ENCODE measurements at regions not wholly inside any gene's neighbourhood (a gene's known extent, or its start where the extent isn't known, plus 50 kb on each side); places are given as distances from the start of the nearest gene placed in this dataset.
"Not testable (repeated sequence)": the region's sequence is repeated elsewhere in the genome, so short reads cannot be mapped to it uniquely, and the experiment has no call there.

DNA sequence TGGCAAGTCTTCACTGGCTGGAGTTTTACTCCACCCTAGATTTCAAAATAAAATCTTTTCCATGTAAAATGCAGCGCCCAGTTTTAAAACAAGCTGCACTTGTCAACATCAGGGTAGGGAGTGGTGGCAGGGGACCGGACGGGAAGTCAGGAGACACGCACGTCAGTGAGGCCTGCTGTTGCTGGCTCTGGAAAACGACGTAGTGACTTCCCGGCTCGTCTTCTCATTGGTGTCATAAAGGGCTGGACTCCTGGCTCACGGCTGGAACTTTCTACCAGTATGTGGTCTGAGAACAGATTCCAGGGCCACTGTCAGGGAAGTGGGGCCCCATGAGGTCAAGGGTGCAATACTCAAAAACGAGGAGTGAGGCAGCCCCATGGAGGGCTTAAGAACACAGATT lies 64.2 kb upstream of the FOXN3 start:
- CTCF ChIA-PET: no interaction called here
- Mint-ChIP-seq H3K9me3 (peaks cover 2% of the 10 kb centered on the region), H3K36me3 (ENCODE audit: low read depth) (peaks cover 15% of the 10 kb centered on the region), H3K4me3 (no peak overlapping the region), H3K4me1 (ENCODE audit: low read depth) (peaks cover 19% of the 10 kb centered on the region), H3K27ac (no peak overlapping the region), H3K27me3 (ENCODE audit: low read depth) (no peaks in the 10 kb centered on the region)
- DNase-seq: no peak
- intact Hi-C loops (cut with micrococcal nuclease): no loop called here

DNA sequence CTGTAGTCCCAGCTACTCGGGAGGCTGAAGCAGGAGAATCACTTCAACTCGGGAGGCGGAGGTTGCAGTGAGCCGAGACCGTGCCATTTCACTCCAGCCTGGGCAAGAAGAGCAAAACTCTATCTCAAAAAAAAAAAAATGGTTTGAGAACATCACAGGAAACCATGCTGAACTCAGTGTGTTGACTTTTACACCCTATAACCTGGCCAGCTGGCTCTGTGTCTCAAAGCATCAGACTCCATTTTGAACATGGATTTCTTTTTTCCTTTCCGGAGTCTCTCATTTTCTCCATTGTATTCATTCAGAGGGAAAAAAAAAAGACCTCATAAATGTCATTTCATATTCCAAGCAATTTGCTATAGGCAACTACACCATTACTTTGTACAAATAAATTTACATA lies 63.2 kb upstream of the FOXN3 start:
- intact Hi-C loops (cut with micrococcal nuclease): no loop called here
- Mint-ChIP-seq H3K36me3 (ENCODE audit: low read depth) (peaks cover 11% of the 10 kb centered on the region), H3K4me1 (ENCODE audit: low read depth) (peaks cover 18% of the 10 kb centered on the region), H3K27me3 (ENCODE audit: low read depth) (no peaks in the 10 kb centered on the region), H3K27ac (no peak overlapping the region), H3K4me3 (no peak overlapping the region), H3K9me3 (peaks cover 2% of the 10 kb centered on the region)
- no peak for DNase-seq
- CTCF ChIA-PET: interaction anchor here (1.1 kb wide), 1 partner anchor 14 kb away, joined by 3 read pairs; no protein-coding TSS in a partner anchor

DNA sequence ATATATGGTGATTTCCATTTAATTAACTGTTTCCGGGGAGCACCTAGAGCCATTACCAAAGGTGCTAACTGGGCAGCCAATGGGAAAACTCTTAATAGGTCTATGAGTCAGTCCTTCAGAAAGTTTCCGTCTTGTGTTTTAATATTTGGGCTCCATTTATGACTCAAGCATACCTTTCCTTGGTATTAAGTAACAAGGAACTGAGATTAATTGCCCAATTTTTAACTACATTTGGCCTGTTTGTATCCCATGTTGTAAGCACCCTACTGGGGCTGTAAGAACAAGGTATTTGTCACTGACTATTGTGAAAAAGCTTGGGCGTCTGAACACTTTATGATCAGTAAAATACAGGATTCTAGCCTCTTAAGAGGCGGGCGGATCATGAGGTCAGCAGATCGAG lies 62.8 kb upstream of the FOXN3 start:
- Mint-ChIP-seq H3K27ac (no peak overlapping the region), H3K36me3 (ENCODE audit: low read depth) (peaks cover 9% of the 10 kb centered on the region), H3K4me3 (no peak overlapping the region), H3K4me1 (ENCODE audit: low read depth) (peaks cover 17% of the 10 kb centered on the region), H3K9me3 (peaks cover 2% of the 10 kb centered on the region), H3K27me3 (ENCODE audit: low read depth) (no peaks in the 10 kb centered on the region)
- CTCF ChIA-PET: interaction anchor here (1.1 kb wide), 1 partner anchor 14 kb away, joined by 3 read pairs; no protein-coding TSS in a partner anchor
- no peak for DNase-seq
- intact Hi-C loops (cut with micrococcal nuclease): no loop called here

DNA sequence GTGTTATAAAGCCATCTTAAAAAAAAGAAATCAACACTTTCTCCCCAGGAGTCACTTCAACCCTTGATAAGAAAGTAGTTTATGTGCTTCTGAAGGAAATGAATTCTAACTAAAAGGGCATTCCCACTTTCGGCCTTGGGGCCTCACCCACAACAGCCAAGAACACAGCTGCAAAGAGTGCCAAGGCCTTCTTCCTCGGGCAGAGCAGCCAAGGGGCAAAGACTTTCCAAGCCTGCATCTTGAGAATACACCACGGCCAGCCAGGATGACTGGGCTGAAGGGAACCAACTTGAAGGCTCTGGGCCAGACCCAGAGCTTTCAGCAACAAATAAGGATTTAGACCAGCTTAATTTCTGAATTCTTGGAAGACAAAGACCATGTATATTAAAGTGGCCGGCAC lies 60.4 kb upstream of the FOXN3 start:
- Mint-ChIP-seq H3K9me3 (peaks cover 2% of the 10 kb centered on the region), H3K27me3 (ENCODE audit: low read depth) (no peaks in the 10 kb centered on the region), H3K4me1 (ENCODE audit: low read depth) (peaks cover 21% of the 10 kb centered on the region), H3K27ac (no peak overlapping the region), H3K4me3 (no peak overlapping the region), H3K36me3 (ENCODE audit: low read depth) (peaks cover 12% of the 10 kb centered on the region)
- no peak for DNase-seq
- CTCF ChIA-PET: interaction anchor here (0.6 to 1.0 kb wide), 2 partner anchors 66 to 297 kb away, joined by 3 read pairs; no protein-coding TSS in a partner anchor
- intact Hi-C loops (cut with micrococcal nuclease): no loop called here

DNA sequence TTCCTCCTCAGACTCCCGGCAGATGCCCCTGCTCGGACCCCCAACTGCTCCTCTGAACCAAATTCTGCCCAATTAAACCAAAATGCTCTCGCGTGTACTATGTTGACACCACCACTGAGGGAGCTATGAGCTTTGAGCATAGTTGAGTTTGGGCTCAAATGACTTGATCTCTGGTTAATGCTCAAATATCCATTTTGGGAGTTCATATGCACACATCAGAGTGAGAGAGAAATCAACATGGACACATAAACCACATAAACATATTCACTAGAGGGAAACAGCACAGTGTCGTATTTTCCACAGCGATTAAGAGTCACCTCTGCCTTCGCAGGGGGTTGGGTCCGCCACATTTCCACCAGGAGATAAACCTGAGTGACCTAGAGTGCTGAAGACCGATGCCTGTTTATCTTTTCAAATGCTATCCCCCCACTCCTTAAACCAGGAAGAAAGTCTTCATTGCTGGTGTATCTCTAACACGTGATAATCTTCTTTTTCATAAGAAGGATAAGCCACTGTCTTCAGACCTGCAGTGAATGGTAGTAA lies 59.4 kb upstream of the FOXN3 start:
- H3K4me1 Mint-ChIP-seq (ENCODE audit: low read depth): peaks cover 23% of the 10 kb centered on the region
- DNase-seq: no peak
- peaks cover 10% of the 10 kb centered on the region for H3K36me3 Mint-ChIP-seq (ENCODE audit: low read depth)
- H3K27ac Mint-ChIP-seq: no peak overlapping the region
- no peaks in the 10 kb centered on the region for H3K27me3 Mint-ChIP-seq (ENCODE audit: low read depth)
- intact Hi-C loops (cut with micrococcal nuclease): no loop called here
- H3K4me3 Mint-ChIP-seq: no peak overlapping the region
- H3K9me3 Mint-ChIP-seq: peaks cover 2% of the 10 kb centered on the region
- CTCF ChIA-PET: interaction anchor here (1.0 to 1.2 kb wide), 2 partner anchors 12 to 67 kb away, joined by 3 to 5 read pairs; no protein-coding TSS in a partner anchor

DNA sequence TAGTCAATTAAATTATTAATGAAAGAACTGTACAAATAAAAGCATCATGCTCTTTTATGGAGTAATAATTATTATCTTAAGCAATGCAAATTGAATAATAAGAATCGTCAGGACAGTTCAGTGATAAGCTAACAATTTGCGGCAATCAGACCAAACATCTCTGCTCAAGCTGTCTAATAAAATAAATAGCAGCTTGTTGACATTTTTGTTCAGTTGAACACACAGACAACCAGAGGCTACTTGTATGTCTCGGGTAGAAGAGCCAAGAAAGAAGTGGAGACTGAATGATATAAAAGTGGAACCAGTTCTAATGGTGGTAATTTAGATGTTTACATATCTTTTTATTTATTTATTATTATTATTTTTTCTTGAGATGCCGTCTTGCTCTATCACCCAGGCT lies 57.4 kb upstream of the FOXN3 start:
- H3K27me3 Mint-ChIP-seq (ENCODE audit: low read depth): no peaks in the 10 kb centered on the region
- H3K4me3 Mint-ChIP-seq: no peak overlapping the region
- no peak overlapping the region for H3K27ac Mint-ChIP-seq
- peaks cover 10% of the 10 kb centered on the region for H3K36me3 Mint-ChIP-seq (ENCODE audit: low read depth)
- intact Hi-C loops (cut with micrococcal nuclease): no loop called here
- CTCF ChIA-PET: interaction anchor here (0.6 kb wide), 1 partner anchor 39 kb away, joined by 3 read pairs; no protein-coding TSS in a partner anchor
- H3K9me3 Mint-ChIP-seq: peaks cover 2% of the 10 kb centered on the region
- H3K4me1 Mint-ChIP-seq (ENCODE audit: low read depth): peaks cover 27% of the 10 kb centered on the region
- DNase-seq: no peak

DNA sequence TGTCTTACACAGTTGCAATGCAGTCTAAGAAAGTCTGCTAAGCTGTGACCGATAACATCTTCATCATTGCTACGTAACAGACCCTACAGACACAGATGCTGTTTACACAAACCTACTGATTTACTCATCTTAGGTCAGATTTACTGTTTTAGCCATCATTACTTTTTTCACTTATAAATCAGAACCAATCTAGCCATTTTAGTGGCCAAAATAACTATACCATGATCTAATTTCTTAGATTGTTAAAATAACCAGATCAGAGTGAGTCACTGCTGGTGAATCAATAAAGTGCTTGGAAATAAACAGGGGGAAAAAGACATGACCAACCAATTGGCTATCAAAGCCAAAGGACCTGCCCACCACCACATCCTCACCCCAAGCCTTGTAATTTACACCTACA lies 57.0 kb upstream of the FOXN3 start:
- H3K4me3 Mint-ChIP-seq: no peak overlapping the region
- peaks cover 29% of the 10 kb centered on the region for H3K4me1 Mint-ChIP-seq (ENCODE audit: low read depth)
- CTCF ChIA-PET: no interaction called here
- peaks cover 10% of the 10 kb centered on the region for H3K36me3 Mint-ChIP-seq (ENCODE audit: low read depth)
- no peak overlapping the region for H3K27ac Mint-ChIP-seq
- peaks cover 2% of the 10 kb centered on the region for H3K9me3 Mint-ChIP-seq
- intact Hi-C loops (cut with micrococcal nuclease): no loop called here
- H3K27me3 Mint-ChIP-seq (ENCODE audit: low read depth): no peaks in the 10 kb centered on the region
- no peak for DNase-seq

DNA sequence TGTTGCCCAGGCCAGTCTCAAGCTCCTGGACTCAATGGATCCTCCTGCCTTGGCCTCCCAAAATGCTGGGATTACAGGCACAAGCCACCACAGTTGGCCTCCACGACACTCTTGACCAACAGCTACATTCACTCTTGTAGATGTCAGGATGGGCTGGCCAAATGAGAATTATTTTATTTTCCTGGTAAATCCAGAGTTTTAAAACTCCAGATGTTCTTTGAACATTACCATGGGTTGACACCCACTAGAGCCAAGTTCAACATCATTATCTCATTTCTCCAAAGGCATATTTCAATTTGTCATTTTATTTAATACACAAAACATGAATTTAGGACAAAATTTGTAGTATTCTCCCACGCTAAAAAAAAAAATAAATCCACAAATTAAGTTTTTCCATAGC lies 56.5 kb upstream of the FOXN3 start:
- peaks cover 30% of the 10 kb centered on the region for H3K4me1 Mint-ChIP-seq (ENCODE audit: low read depth)
- no peaks in the 10 kb centered on the region for H3K27me3 Mint-ChIP-seq (ENCODE audit: low read depth)
- no peak for DNase-seq
- no peak overlapping the region for H3K4me3 Mint-ChIP-seq
- peaks cover 10% of the 10 kb centered on the region for H3K36me3 Mint-ChIP-seq (ENCODE audit: low read depth)
- peaks cover 2% of the 10 kb centered on the region for H3K9me3 Mint-ChIP-seq
- H3K27ac Mint-ChIP-seq: no peak overlapping the region
- CTCF ChIA-PET: no interaction called here
- intact Hi-C loops (cut with micrococcal nuclease): no loop called here

DNA sequence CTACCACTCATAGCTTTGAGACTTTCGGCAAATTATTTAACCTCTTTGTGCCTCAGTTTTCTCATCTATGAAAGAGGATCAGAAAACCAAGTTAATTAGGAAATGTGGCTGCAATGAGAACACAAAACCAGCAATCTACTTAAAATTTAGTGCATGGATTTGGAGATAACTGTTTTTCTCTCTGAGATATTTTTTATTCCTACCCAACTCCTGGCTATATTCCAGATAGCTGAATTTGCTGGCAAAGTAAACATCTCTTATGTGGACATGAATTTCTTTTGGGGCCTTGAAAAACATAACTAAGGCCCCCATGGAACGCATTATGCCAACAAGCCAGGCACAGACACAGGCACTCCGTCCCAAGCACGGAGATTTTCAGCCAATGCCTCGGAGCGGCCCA lies 53.4 kb upstream of the FOXN3 start:
- CTCF ChIA-PET: interaction anchor here (0.6 kb wide), 1 partner anchor 19 kb away, joined by 3 read pairs; no protein-coding TSS in a partner anchor
- Mint-ChIP-seq H3K27ac (no peak overlapping the region), H3K9me3 (no peaks in the 10 kb centered on the region), H3K4me1 (ENCODE audit: low read depth) (peaks cover 31% of the 10 kb centered on the region), H3K36me3 (ENCODE audit: low read depth) (peaks cover 9% of the 10 kb centered on the region), H3K4me3 (no peak overlapping the region), H3K27me3 (ENCODE audit: low read depth) (no peaks in the 10 kb centered on the region)
- DNase-seq: no peak
- intact Hi-C loops (cut with micrococcal nuclease): no loop called here

DNA sequence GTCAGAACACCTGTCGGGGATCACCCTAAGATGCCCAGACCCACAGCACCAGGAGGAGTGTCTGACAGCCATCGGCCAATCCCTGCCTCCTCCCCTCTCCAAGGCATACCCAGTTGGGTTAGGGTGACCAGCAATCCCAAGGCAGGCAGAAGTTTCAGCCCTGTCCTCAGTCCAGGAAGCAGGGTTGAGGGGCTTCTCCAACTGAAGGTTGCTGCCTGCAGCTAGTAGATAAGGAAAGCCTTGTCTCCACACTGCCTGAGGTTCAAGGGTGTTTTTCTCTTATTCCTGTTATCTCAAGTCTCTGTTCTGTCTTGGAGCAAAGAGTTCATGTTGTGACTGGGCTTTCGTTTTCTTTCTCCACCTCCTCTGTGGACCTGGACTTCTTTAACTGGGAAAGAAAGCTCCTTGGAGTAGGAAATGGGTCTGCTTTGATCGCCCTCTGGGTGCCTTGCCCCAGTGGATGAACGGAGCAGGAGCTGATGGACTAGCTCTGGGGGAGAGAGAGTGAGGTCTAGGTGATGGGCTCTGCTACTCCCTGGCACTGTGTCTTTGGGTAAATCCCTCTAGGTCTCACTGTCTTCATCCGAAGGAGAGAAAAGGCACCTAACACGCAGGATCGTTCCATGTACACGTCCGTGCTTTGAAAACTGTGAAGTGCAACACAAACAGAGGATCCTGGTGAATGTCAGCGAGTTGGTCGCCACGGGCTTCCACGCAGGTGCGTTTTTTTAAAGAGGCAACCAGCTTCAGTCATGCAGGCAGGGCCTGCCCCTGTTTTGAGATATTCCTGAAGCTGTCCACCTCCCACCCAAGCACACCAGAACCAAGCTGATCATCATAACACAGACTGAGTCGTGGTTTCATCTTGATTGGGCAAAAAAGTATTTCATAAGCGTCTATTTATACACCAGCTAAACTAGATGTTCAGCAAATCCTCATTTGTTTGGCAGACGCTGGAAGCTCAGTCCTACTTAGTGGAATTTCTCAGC lies 52.5 kb upstream of the FOXN3 start:
- peaks cover 31% of the 10 kb centered on the region for H3K4me1 Mint-ChIP-seq (ENCODE audit: low read depth)
- H3K4me3 Mint-ChIP-seq: no peak overlapping the region
- H3K9me3 Mint-ChIP-seq: no peaks in the 10 kb centered on the region
- no peak for DNase-seq
- peaks cover 12% of the 10 kb centered on the region for H3K36me3 Mint-ChIP-seq (ENCODE audit: low read depth)
- no peaks in the 10 kb centered on the region for H3K27me3 Mint-ChIP-seq (ENCODE audit: low read depth)
- CTCF ChIA-PET: interaction anchor here (0.6 kb wide), 1 partner anchor 20 kb away, joined by 3 read pairs; no protein-coding TSS in a partner anchor
- intact Hi-C loops (cut with micrococcal nuclease): no loop called here
- no peak overlapping the region for H3K27ac Mint-ChIP-seq

DNA sequence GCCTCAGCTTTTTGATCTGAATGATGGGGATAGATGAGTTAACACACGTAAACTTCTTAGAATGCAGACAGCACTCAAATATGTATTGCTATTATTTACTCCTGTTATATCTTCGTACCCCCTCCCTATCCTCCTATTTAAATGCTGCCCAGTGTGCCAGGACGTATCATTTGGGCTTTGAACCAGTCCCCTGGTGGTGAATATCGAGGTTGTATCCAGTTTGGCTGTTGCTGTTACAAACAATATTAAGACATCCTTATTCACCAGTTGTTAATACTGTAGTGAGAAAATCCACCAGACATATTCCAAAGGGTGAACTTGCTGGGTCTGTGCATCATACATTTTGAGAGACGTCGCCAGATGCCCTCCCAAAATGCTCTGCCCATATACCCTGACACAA lies 51.5 kb upstream of the FOXN3 start:
- peaks cover 27% of the 10 kb centered on the region for H3K4me1 Mint-ChIP-seq (ENCODE audit: low read depth)
- intact Hi-C loops (cut with micrococcal nuclease): no loop called here
- no peak overlapping the region for H3K4me3 Mint-ChIP-seq
- DNase-seq: no peak
- CTCF ChIA-PET: interaction anchor here (0.7 kb wide), 1 partner anchor 104 kb away, joined by 3 read pairs; no protein-coding TSS in a partner anchor
- no peaks in the 10 kb centered on the region for H3K27me3 Mint-ChIP-seq (ENCODE audit: low read depth)
- peaks cover 11% of the 10 kb centered on the region for H3K36me3 Mint-ChIP-seq (ENCODE audit: low read depth)
- H3K27ac Mint-ChIP-seq: no peak overlapping the region
- no peaks in the 10 kb centered on the region for H3K9me3 Mint-ChIP-seq

DNA sequence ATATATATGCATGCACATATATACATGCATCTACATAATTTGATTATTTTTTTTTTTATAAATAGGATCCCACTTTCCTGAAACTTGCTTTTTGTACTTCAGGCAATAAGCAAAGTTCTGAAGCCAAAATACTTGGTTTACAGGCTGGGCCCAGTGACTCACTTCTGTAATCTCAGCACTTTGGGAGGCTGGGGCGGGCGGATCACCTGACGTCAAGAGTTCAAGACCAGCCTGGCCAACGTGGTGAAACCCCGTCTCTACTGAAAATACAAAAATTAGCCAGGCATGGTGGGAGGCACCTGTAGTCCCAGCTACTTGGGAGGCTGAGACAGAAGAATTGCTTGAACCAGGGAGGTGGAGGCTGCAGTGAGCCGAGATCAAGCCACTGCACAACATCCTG lies 51.0 kb upstream of the FOXN3 start:
- H3K27me3 Mint-ChIP-seq (ENCODE audit: low read depth); H3K9me3 Mint-ChIP-seq; intact Hi-C loops (cut with micrococcal nuclease); H3K36me3 Mint-ChIP-seq (ENCODE audit: low read depth); H3K4me3 Mint-ChIP-seq; H3K27ac Mint-ChIP-seq: not testable (repeated sequence)
- H3K4me1 Mint-ChIP-seq (ENCODE audit: low read depth): peaks cover 27% of the 10 kb centered on the region
- DNase-seq: peak; percentile 12
- CTCF ChIA-PET: interaction anchor here (0.7 to 0.9 kb wide), 4 partner anchors 42 to 445 kb away, joined by 3 to 4 read pairs (median 3); no protein-coding TSS in a partner anchor
